Stimulated activated memory B cell treated with anti-CD40 and anti-IgM and Interleukin-4, amounts not matched to agents 10 μg/mL and 1 μg/mL and 100 μg/mL, for 72 hours (primary cell): ENCODE measurements at regions not wholly inside any gene's neighbourhood (a gene's known extent, or its start where the extent isn't known, plus 50 kb on each side); places are given as distances from the start of the nearest gene placed in this dataset.

Experiments
- ATAC-seq: fragments of 150-1000 bp; cut with Tn5 transposase; 2 replicates; pipeline ENCODE4 v1.10.0; 2021
- H3K27ac Mint-ChIP-seq: one replicate; pipeline ENCODE4 v1.8.0; 2022; ENCODE audit warnings: mild to moderate bottlenecking, mixed read lengths
- H3K27me3 Mint-ChIP-seq: one replicate; pipeline ENCODE4 v1.8.0; 2022; ENCODE audit warnings: mixed read lengths
- H3K36me3 Mint-ChIP-seq: one replicate; pipeline ENCODE4 v1.8.0; 2022; ENCODE audit warnings: mixed read lengths
- H3K4me1 Mint-ChIP-seq: one replicate; pipeline ENCODE4 v1.8.0; 2022; ENCODE audit warnings: mixed read lengths
- H3K4me3 Mint-ChIP-seq: one replicate; pipeline ENCODE4 v1.8.0; 2022; ENCODE audit warnings: mild to moderate bottlenecking, moderate library complexity, mixed read lengths
- H3K9me3 Mint-ChIP-seq: one replicate; pipeline ENCODE4 v1.8.0; 2022; ENCODE audit warnings: mixed read lengths

GRCh38 chr15:87508086-87508485 is 748.5 kb downstream of the NTRK3 start:
- Mint-ChIP-seq H3K9me3 (peaks cover 4% of the 10 kb centered on the region), H3K36me3 (no peaks in the 10 kb centered on the region), H3K4me3 (no peak overlapping the region), H3K4me1 (no peaks in the 10 kb centered on the region), H3K27me3 (no peaks in the 10 kb centered on the region), H3K27ac (no peak overlapping the region)
- ATAC-seq: no peak

- no peak for ATAC-seq
- no peaks in the 10 kb centered on the region for H3K27me3 Mint-ChIP-seq
- H3K27ac Mint-ChIP-seq: no peak overlapping the region
- H3K4me3 Mint-ChIP-seq: no peak overlapping the region
- H3K9me3 Mint-ChIP-seq: no peaks in the 10 kb centered on the region
- H3K36me3 Mint-ChIP-seq: no peaks in the 10 kb centered on the region
- H3K4me1 Mint-ChIP-seq: no peaks in the 10 kb centered on the region
Observed at GRCh38 chr15:87502173-87502572, 754.4 kb downstream of the NTRK3 start.

- H3K4me3 Mint-ChIP-seq: no peak overlapping the region
- no peaks in the 10 kb centered on the region for H3K4me1 Mint-ChIP-seq
- ATAC-seq: no peak
- no peak overlapping the region for H3K27ac Mint-ChIP-seq
- H3K36me3 Mint-ChIP-seq: no peaks in the 10 kb centered on the region
- H3K9me3 Mint-ChIP-seq: peaks cover 4% of the 10 kb centered on the region
- no peaks in the 10 kb centered on the region for H3K27me3 Mint-ChIP-seq
Observed at GRCh38 chr15:87500240-87500639, 756.3 kb downstream of the NTRK3 start.

- Mint-ChIP-seq H3K36me3 (no peaks in the 10 kb centered on the region), H3K9me3 (peaks cover 5% of the 10 kb centered on the region), H3K27me3 (no peaks in the 10 kb centered on the region), H3K27ac (no peak overlapping the region), H3K4me3 (no peak overlapping the region), H3K4me1 (no peaks in the 10 kb centered on the region)
- ATAC-seq: no peak
Observed at GRCh38 chr15:87498560-87498959, 758.0 kb downstream of the NTRK3 start.

GRCh38 chr15:87496795-87497194 is 759.7 kb downstream of the NTRK3 start:
- H3K36me3 Mint-ChIP-seq: no peaks in the 10 kb centered on the region
- no peak for ATAC-seq
- no peak overlapping the region for H3K27ac Mint-ChIP-seq
- H3K27me3 Mint-ChIP-seq: no peaks in the 10 kb centered on the region
- H3K9me3 Mint-ChIP-seq: peaks cover 5% of the 10 kb centered on the region
- no peaks in the 10 kb centered on the region for H3K4me1 Mint-ChIP-seq
- no peak overlapping the region for H3K4me3 Mint-ChIP-seq

GRCh38 chr15:87496109-87496508 is 760.4 kb downstream of the NTRK3 start:
- no peak overlapping the region for H3K4me3 Mint-ChIP-seq
- H3K27ac Mint-ChIP-seq: no peak overlapping the region
- H3K36me3 Mint-ChIP-seq: no peaks in the 10 kb centered on the region
- peaks cover 5% of the 10 kb centered on the region for H3K9me3 Mint-ChIP-seq
- ATAC-seq: no peak
- H3K4me1 Mint-ChIP-seq: no peaks in the 10 kb centered on the region
- no peaks in the 10 kb centered on the region for H3K27me3 Mint-ChIP-seq

- no peak overlapping the region for H3K27ac Mint-ChIP-seq
- H3K9me3 Mint-ChIP-seq: peaks cover 5% of the 10 kb centered on the region
- no peaks in the 10 kb centered on the region for H3K27me3 Mint-ChIP-seq
- H3K36me3 Mint-ChIP-seq: no peaks in the 10 kb centered on the region
- ATAC-seq: no peak
- no peak overlapping the region for H3K4me3 Mint-ChIP-seq
- no peaks in the 10 kb centered on the region for H3K4me1 Mint-ChIP-seq
Observed at GRCh38 chr15:87493803-87494202, 762.7 kb downstream of the NTRK3 start.

GRCh38 chr15:87492321-87492720 is 764.2 kb downstream of the NTRK3 start:
- Mint-ChIP-seq H3K36me3 (no peaks in the 10 kb centered on the region), H3K27ac (no peak overlapping the region), H3K9me3 (peaks cover 5% of the 10 kb centered on the region), H3K4me1 (no peaks in the 10 kb centered on the region), H3K27me3 (no peaks in the 10 kb centered on the region), H3K4me3 (no peak overlapping the region)
- no peak for ATAC-seq

- Mint-ChIP-seq H3K27me3 (no peaks in the 10 kb centered on the region), H3K27ac (no peak overlapping the region), H3K9me3 (peaks cover 5% of the 10 kb centered on the region), H3K4me1 (no peaks in the 10 kb centered on the region), H3K4me3 (no peak overlapping the region), H3K36me3 (no peaks in the 10 kb centered on the region)
- no peak for ATAC-seq
Observed at GRCh38 chr15:87490666-87491065, 765.9 kb downstream of the NTRK3 start.

GRCh38 chr15:87489902-87490665 is 766.5 kb downstream of the NTRK3 start:
- Mint-ChIP-seq H3K27ac (no peak overlapping the region), H3K4me1 (no peaks in the 10 kb centered on the region)

GRCh38 chr15:87489456-87489855 is 767.1 kb downstream of the NTRK3 start:
- no peaks in the 10 kb centered on the region for H3K4me1 Mint-ChIP-seq
- H3K27ac Mint-ChIP-seq: no peak overlapping the region
- H3K9me3 Mint-ChIP-seq: no peaks in the 10 kb centered on the region
- H3K27me3 Mint-ChIP-seq: no peaks in the 10 kb centered on the region
- ATAC-seq: no peak
- no peaks in the 10 kb centered on the region for H3K36me3 Mint-ChIP-seq
- no peak overlapping the region for H3K4me3 Mint-ChIP-seq

More at GRCh38 chr15:87489902-87490665, 766.5 kb downstream of the NTRK3 start:
- Mint-ChIP-seq H3K27me3 (no peaks in the 10 kb centered on the region), H3K4me3 (no peak overlapping the region), H3K9me3 (no peaks in the 10 kb centered on the region), H3K36me3 (no peaks in the 10 kb centered on the region)
- no peak for ATAC-seq

GRCh38 chr15:87487484-87487883 is 769.1 kb downstream of the NTRK3 start:
- no peaks in the 10 kb centered on the region for H3K4me1 Mint-ChIP-seq
- no peaks in the 10 kb centered on the region for H3K9me3 Mint-ChIP-seq
- H3K27me3 Mint-ChIP-seq: no peaks in the 10 kb centered on the region
- H3K36me3 Mint-ChIP-seq: no peaks in the 10 kb centered on the region
- no peak overlapping the region for H3K4me3 Mint-ChIP-seq
- no peak overlapping the region for H3K27ac Mint-ChIP-seq
- ATAC-seq: no peak

GRCh38 chr15:87483468-87483867 is 773.1 kb downstream of the NTRK3 start:
- Mint-ChIP-seq H3K4me1 (no peaks in the 10 kb centered on the region), H3K27ac (no peak overlapping the region), H3K4me3 (no peak overlapping the region)

GRCh38 chr15:87481126-87481525 is 775.4 kb downstream of the NTRK3 start:
- no peak overlapping the region for H3K27ac Mint-ChIP-seq
- no peak overlapping the region for H3K4me3 Mint-ChIP-seq
- H3K36me3 Mint-ChIP-seq: no peaks in the 10 kb centered on the region
- no peak for ATAC-seq
- no peaks in the 10 kb centered on the region for H3K27me3 Mint-ChIP-seq
- H3K9me3 Mint-ChIP-seq: peaks cover 7% of the 10 kb centered on the region
- H3K4me1 Mint-ChIP-seq: no peaks in the 10 kb centered on the region

More at GRCh38 chr15:87483468-87483867, 773.1 kb downstream of the NTRK3 start:
- H3K36me3 Mint-ChIP-seq: no peaks in the 10 kb centered on the region
- H3K9me3 Mint-ChIP-seq: peaks cover 4% of the 10 kb centered on the region
- H3K27me3 Mint-ChIP-seq: no peaks in the 10 kb centered on the region
- no peak for ATAC-seq

GRCh38 chr15:87478687-87479072 is 777.9 kb downstream of the NTRK3 start:
- no peaks in the 10 kb centered on the region for H3K4me1 Mint-ChIP-seq
- no peak for ATAC-seq
- no peak overlapping the region for H3K4me3 Mint-ChIP-seq
- peaks cover 7% of the 10 kb centered on the region for H3K9me3 Mint-ChIP-seq
- H3K27me3 Mint-ChIP-seq: no peaks in the 10 kb centered on the region
- no peaks in the 10 kb centered on the region for H3K36me3 Mint-ChIP-seq
- H3K27ac Mint-ChIP-seq: no peak overlapping the region
